ENCODE measurements at regions not wholly inside any gene's neighbourhood (a gene's known extent, or its start where the extent isn't known, plus 50 kb on each side); places are given as distances from the start of the nearest gene placed in this dataset.

- Histone ChIP-seq H2BK120ac (ENCODE audit: insufficient read depth, low read length, poor library complexity) (peak overlapping the region; percentile 74), H3K4me3 (ENCODE audit: low read depth, low read length) (no peak overlapping the region), H2BK12ac (ENCODE audit: low read length) (peak overlapping the region; percentile 82), H4K12ac (ENCODE audit: low read depth, low read length) (no peak overlapping the region), H3K4ac (ENCODE audit: low read depth, low read length) (no peak overlapping the region), H4K8ac (ENCODE audit: low read depth, low read length) (peak overlapping the region; percentile 56), H3K36me3 (ENCODE audit: control insufficient read depth in 1 of 2, insufficient read depth in 2 of 2, low read length in 2 of 2) (no peaks in the 10 kb centered on the region), H4K91ac (ENCODE audit: low read depth, low read length) (peak overlapping the region; percentile 88), H3K9me3 (ENCODE audit: insufficient read depth, low read depth, low read length) (no peaks in the 10 kb centered on the region), H3K23ac (ENCODE audit: low read length) (no peak overlapping the region), H3K4me2 (ENCODE audit: low read length) (no peak overlapping the region), H3K27me3 (ENCODE audit: insufficient read depth, low read length) (no peaks in the 10 kb centered on the region), H3K79me2 (ENCODE audit: control insufficient read depth, insufficient read depth, low read length, poor library complexity) (no peaks in the 10 kb centered on the region), H3K9ac (ENCODE audit: low read length) (no peak overlapping the region), H3K18ac (ENCODE audit: low read length) (peak overlapping the region; percentile 32), H3K79me1 (ENCODE audit: low read length) (peaks cover 29% of the 10 kb centered on the region), H3K4me1 (ENCODE audit: control insufficient read depth in 1 of 2, insufficient read depth in 2 of 2, low read length in 2 of 2) (peaks cover 0 to 21% of the 10 kb centered on the region in 2 experiments), H2BK5ac (ENCODE audit: low read depth, low read length, poor library complexity) (peak overlapping the region; percentile 54), H3K27ac (ENCODE audit: low read depth, low read length) (peak overlapping the region; percentile 35), H3K14ac (ENCODE audit: low read length) (peak overlapping the region; percentile 47), H2AK5ac (ENCODE audit: low read length) (no peak overlapping the region), H2AFZ (ENCODE audit: insufficient read depth, low read length, poor library complexity) (no peak overlapping the region)
- WGBS (ENCODE audit: extremely low coverage, insufficient coverage, insufficient read length), result no CpG with 5 or more reads among the region's 6 CpGs
- no peak for DNase-seq
Observed at GRCh38 chr5:15026944-15027343, 155.4 kb upstream of the ANKH start.

GRCh38 chr5:15026011-15026893 lies 154.7 kb upstream of the ANKH start:
- no peak overlapping the region for H2AK5ac ChIP-seq (ENCODE audit: low read length)
- H3K27ac ChIP-seq (ENCODE audit: low read depth, low read length), result peak overlapping the region; percentile 35
- H4K91ac ChIP-seq (ENCODE audit: low read depth, low read length), result no peak overlapping the region
- H4K8ac ChIP-seq (ENCODE audit: low read depth, low read length), result no peak overlapping the region
- DNase-seq, result no peak
- H3K4me3 ChIP-seq (ENCODE audit: low read depth, low read length), result no peak overlapping the region
- H3K14ac ChIP-seq (ENCODE audit: low read length), result peak overlapping the region; percentile 34
- no peaks in the 10 kb centered on the region for H3K79me2 ChIP-seq (ENCODE audit: control insufficient read depth, insufficient read depth, low read length, poor library complexity)
- peaks cover 3 to 25% of the 10 kb centered on the region in 2 experiments for H3K4me1 ChIP-seq (ENCODE audit: control insufficient read depth in 1 of 2, insufficient read depth in 2 of 2, low read length in 2 of 2)
- H3K4me2 ChIP-seq (ENCODE audit: low read length), result no peak overlapping the region
- H3K18ac ChIP-seq (ENCODE audit: low read length), result no peak overlapping the region
- no peak overlapping the region for H4K12ac ChIP-seq (ENCODE audit: low read depth, low read length)
- no peak overlapping the region for H2AFZ ChIP-seq (ENCODE audit: insufficient read depth, low read length, poor library complexity)
- no peak overlapping the region for H2BK12ac ChIP-seq (ENCODE audit: low read length)
- no peaks in the 10 kb centered on the region for H3K36me3 ChIP-seq (ENCODE audit: control insufficient read depth in 1 of 2, insufficient read depth in 2 of 2, low read length in 2 of 2)
- peaks cover 33% of the 10 kb centered on the region for H3K79me1 ChIP-seq (ENCODE audit: low read length)
- no CpG with 5 or more reads among the region's 9 CpGs for WGBS (ENCODE audit: extremely low coverage, insufficient coverage, insufficient read length)
- no peaks in the 10 kb centered on the region for H3K9me3 ChIP-seq (ENCODE audit: insufficient read depth, low read depth, low read length)
- no peak overlapping the region for H3K23ac ChIP-seq (ENCODE audit: low read length)
- H2BK120ac ChIP-seq (ENCODE audit: insufficient read depth, low read length, poor library complexity), result peak overlapping the region; percentile 74
- no peaks in the 10 kb centered on the region for H3K27me3 ChIP-seq (ENCODE audit: insufficient read depth, low read length)
- no peak overlapping the region for H2BK5ac ChIP-seq (ENCODE audit: low read depth, low read length, poor library complexity)
- H3K9ac ChIP-seq (ENCODE audit: low read length), result no peak overlapping the region
- H3K4ac ChIP-seq (ENCODE audit: low read depth, low read length), result no peak overlapping the region

GRCh38 chr5:15023846-15024245 lies 152.3 kb upstream of the ANKH start:
- Histone ChIP-seq H3K36me3 (ENCODE audit: control insufficient read depth in 1 of 2, insufficient read depth in 2 of 2, low read length in 2 of 2) (no peaks in the 10 kb centered on the region), H4K8ac (ENCODE audit: low read depth, low read length) (no peak overlapping the region), H3K27me3 (ENCODE audit: insufficient read depth, low read length) (no peaks in the 10 kb centered on the region), H4K12ac (ENCODE audit: low read depth, low read length) (no peak overlapping the region), H3K4me1 (ENCODE audit: control insufficient read depth in 1 of 2, insufficient read depth in 2 of 2, low read length in 2 of 2) (peaks cover 7 to 31% of the 10 kb centered on the region in 2 experiments), H3K79me2 (ENCODE audit: control insufficient read depth, insufficient read depth, low read length, poor library complexity) (no peaks in the 10 kb centered on the region), H2AK5ac (ENCODE audit: low read length) (no peak overlapping the region), H2BK12ac (ENCODE audit: low read length) (peak overlapping the region; percentile 37), H2AFZ (ENCODE audit: insufficient read depth, low read length, poor library complexity) (no peak overlapping the region), H3K9ac (ENCODE audit: low read length) (no peak overlapping the region), H3K9me3 (ENCODE audit: insufficient read depth, low read depth, low read length) (no peaks in the 10 kb centered on the region), H2BK5ac (ENCODE audit: low read depth, low read length, poor library complexity) (no peak overlapping the region), H4K91ac (ENCODE audit: low read depth, low read length) (peak overlapping the region; percentile 52), H3K27ac (ENCODE audit: low read depth, low read length) (no peak overlapping the region), H3K4me3 (ENCODE audit: low read depth, low read length) (no peak overlapping the region), H3K18ac (ENCODE audit: low read length) (no peak overlapping the region), H3K23ac (ENCODE audit: low read length) (no peak overlapping the region), H3K14ac (ENCODE audit: low read length) (no peak overlapping the region), H3K79me1 (ENCODE audit: low read length) (peaks cover 47% of the 10 kb centered on the region), H2BK120ac (ENCODE audit: insufficient read depth, low read length, poor library complexity) (peak overlapping the region; percentile 23), H3K4me2 (ENCODE audit: low read length) (no peak overlapping the region), H3K4ac (ENCODE audit: low read depth, low read length) (no peak overlapping the region)
- peak; percentile 75 to 90 for DNase-seq
- WGBS (ENCODE audit: extremely low coverage, insufficient coverage, insufficient read length), result no CpG with 5 or more reads among the region's 5 CpGs

- peak; percentile 77 to 93 for DNase-seq
- no peak overlapping the region for H3K9ac ChIP-seq (ENCODE audit: low read length)
- H3K4ac ChIP-seq (ENCODE audit: low read depth, low read length), result peak overlapping the region; percentile 9
- H3K4me2 ChIP-seq (ENCODE audit: low read length), result no peak overlapping the region
- H3K79me2 ChIP-seq (ENCODE audit: control insufficient read depth, insufficient read depth, low read length, poor library complexity), result no peaks in the 10 kb centered on the region
- peak overlapping the region; percentile 81 for H2BK120ac ChIP-seq (ENCODE audit: insufficient read depth, low read length, poor library complexity)
- no peak overlapping the region for H3K4me3 ChIP-seq (ENCODE audit: low read depth, low read length)
- H2BK5ac ChIP-seq (ENCODE audit: low read depth, low read length, poor library complexity), result peak overlapping the region; percentile 39
- no peak overlapping the region for H4K8ac ChIP-seq (ENCODE audit: low read depth, low read length)
- peaks cover 50% of the 10 kb centered on the region for H3K79me1 ChIP-seq (ENCODE audit: low read length)
- no peak overlapping the region for H3K18ac ChIP-seq (ENCODE audit: low read length)
- H2AK5ac ChIP-seq (ENCODE audit: low read length), result peak overlapping the region; percentile 55
- H3K27ac ChIP-seq (ENCODE audit: low read depth, low read length), result peak overlapping the region; percentile 32
- peak overlapping the region; percentile 52 for H4K91ac ChIP-seq (ENCODE audit: low read depth, low read length)
- H2BK12ac ChIP-seq (ENCODE audit: low read length), result peak overlapping the region; percentile 55
- peak overlapping the region; percentile 15 for H3K14ac ChIP-seq (ENCODE audit: low read length)
- H3K36me3 ChIP-seq (ENCODE audit: control insufficient read depth in 1 of 2, insufficient read depth in 2 of 2, low read length in 2 of 2), result no peaks in the 10 kb centered on the region
- no peak overlapping the region for H4K12ac ChIP-seq (ENCODE audit: low read depth, low read length)
- no peak overlapping the region for H3K23ac ChIP-seq (ENCODE audit: low read length)
- no CpG with 5 or more reads among the region's 1 CpG for WGBS (ENCODE audit: extremely low coverage, insufficient coverage, insufficient read length)
- no peaks in the 10 kb centered on the region for H3K27me3 ChIP-seq (ENCODE audit: insufficient read depth, low read length)
- no peak overlapping the region for H2AFZ ChIP-seq (ENCODE audit: insufficient read depth, low read length, poor library complexity)
- H3K4me1 ChIP-seq (ENCODE audit: control insufficient read depth in 1 of 2, insufficient read depth in 2 of 2, low read length in 2 of 2), result peaks cover 7 to 31% of the 10 kb centered on the region in 2 experiments
- no peaks in the 10 kb centered on the region for H3K9me3 ChIP-seq (ENCODE audit: insufficient read depth, low read depth, low read length)
Observed at GRCh38 chr5:15023266-15023665, 151.7 kb upstream of the ANKH start.
